Activated naive CD4-positive, alpha-beta T cell treated with anti-CD3 and anti-CD28 coated beads, Interleukin-2, amount 50 U/mL, for 24 hours (primary cell): ENCODE measurements at regions not wholly inside any gene's neighbourhood (a gene's known extent, or its start where the extent isn't known, plus 50 kb on each side); places are given as distances from the start of the nearest gene placed in this dataset.

ENCODE experiments used
- H3K27ac Mint-ChIP-seq: one replicate; pipeline ENCODE4 v1.8.0; 2021; ENCODE audit warnings: mild to moderate bottlenecking, mixed read lengths
- H3K27me3 Mint-ChIP-seq: one replicate; pipeline ENCODE4 v1.8.0; 2021; ENCODE audit warnings: mixed read lengths
- H3K36me3 Mint-ChIP-seq: one replicate; pipeline ENCODE4 v1.8.0; 2021; ENCODE audit warnings: mixed read lengths
- H3K4me1 Mint-ChIP-seq: one replicate; pipeline ENCODE4 v1.8.0; 2021; ENCODE audit warnings: mixed read lengths
- H3K4me3 Mint-ChIP-seq: one replicate; pipeline ENCODE4 v1.8.0; 2021; ENCODE audit warnings: mild to moderate bottlenecking, mixed read lengths
- H3K9me3 Mint-ChIP-seq: one replicate; pipeline ENCODE4 v1.8.0; 2021; ENCODE audit warnings: mixed read lengths

- Mint-ChIP-seq H3K36me3 (no peaks in the 10 kb centered on the region), H3K9me3 (no peaks in the 10 kb centered on the region), H3K27me3 (peaks cover 2% of the 10 kb centered on the region), H3K4me1 (no peaks in the 10 kb centered on the region), H3K4me3 (no peak overlapping the region), H3K27ac (no peak overlapping the region)
Measured at GRCh38 chr11:82355313-82355823, 378.3 kb downstream of the FAM181B start.

- H3K36me3 Mint-ChIP-seq = no peaks in the 10 kb centered on the region
- no peaks in the 10 kb centered on the region for H3K4me1 Mint-ChIP-seq
- no peaks in the 10 kb centered on the region for H3K9me3 Mint-ChIP-seq
- no peaks in the 10 kb centered on the region for H3K27me3 Mint-ChIP-seq
- no peak overlapping the region for H3K4me3 Mint-ChIP-seq
- no peak overlapping the region for H3K27ac Mint-ChIP-seq
Measured at GRCh38 chr11:82326853-82327252, 406.8 kb downstream of the FAM181B start.

- no peaks in the 10 kb centered on the region for H3K27me3 Mint-ChIP-seq
- no peaks in the 10 kb centered on the region for H3K4me1 Mint-ChIP-seq
- H3K36me3 Mint-ChIP-seq = no peaks in the 10 kb centered on the region
- no peak overlapping the region for H3K4me3 Mint-ChIP-seq
- H3K9me3 Mint-ChIP-seq = no peaks in the 10 kb centered on the region
- no peak overlapping the region for H3K27ac Mint-ChIP-seq
Measured at GRCh38 chr11:82321206-82321605, 412.5 kb downstream of the FAM181B start.

GRCh38 chr11:82315093-82315492 is 418.6 kb downstream of the FAM181B start:
- no peaks in the 10 kb centered on the region for H3K4me1 Mint-ChIP-seq
- no peaks in the 10 kb centered on the region for H3K9me3 Mint-ChIP-seq
- no peaks in the 10 kb centered on the region for H3K36me3 Mint-ChIP-seq
- H3K27me3 Mint-ChIP-seq = no peaks in the 10 kb centered on the region
- no peak overlapping the region for H3K27ac Mint-ChIP-seq
- no peak overlapping the region for H3K4me3 Mint-ChIP-seq

- Mint-ChIP-seq H3K4me3 (no peak overlapping the region), H3K27ac (no peak overlapping the region), H3K27me3 (no peaks in the 10 kb centered on the region), H3K4me1 (no peaks in the 10 kb centered on the region), H3K9me3 (no peaks in the 10 kb centered on the region), H3K36me3 (no peaks in the 10 kb centered on the region)
Measured at GRCh38 chr11:82308979-82309378, 424.7 kb downstream of the FAM181B start.

- no peak overlapping the region for H3K4me3 Mint-ChIP-seq
- no peaks in the 10 kb centered on the region for H3K4me1 Mint-ChIP-seq
- H3K36me3 Mint-ChIP-seq = peaks cover 3% of the 10 kb centered on the region
- no peaks in the 10 kb centered on the region for H3K9me3 Mint-ChIP-seq
- H3K27ac Mint-ChIP-seq = no peak overlapping the region
- H3K27me3 Mint-ChIP-seq = peaks cover 2% of the 10 kb centered on the region
Measured at GRCh38 chr11:82305123-82305522, 428.5 kb downstream of the FAM181B start.

- Mint-ChIP-seq H3K36me3 (peaks cover 3% of the 10 kb centered on the region), H3K9me3 (no peaks in the 10 kb centered on the region), H3K27me3 (peaks cover 2% of the 10 kb centered on the region), H3K4me3 (no peak overlapping the region), H3K4me1 (no peaks in the 10 kb centered on the region), H3K27ac (no peak overlapping the region)
Measured at GRCh38 chr11:82303671-82304070, 430.0 kb downstream of the FAM181B start.

- Mint-ChIP-seq H3K27ac (no peak overlapping the region), H3K27me3 (no peaks in the 10 kb centered on the region), H3K9me3 (peaks cover 5% of the 10 kb centered on the region), H3K4me3 (no peak overlapping the region), H3K4me1 (no peaks in the 10 kb centered on the region), H3K36me3 (no peaks in the 10 kb centered on the region)
Measured at GRCh38 chr11:82288471-82288870, 445.2 kb downstream of the FAM181B start.

GRCh38 chr11:82270870-82271269 is 462.8 kb downstream of the FAM181B start:
- Mint-ChIP-seq H3K4me3 (no peak overlapping the region), H3K36me3 (no peaks in the 10 kb centered on the region), H3K4me1 (no peaks in the 10 kb centered on the region), H3K27ac (no peak overlapping the region), H3K9me3 (no peaks in the 10 kb centered on the region), H3K27me3 (peaks cover 3% of the 10 kb centered on the region)

GRCh38 chr11:82268627-82269026 is 465.0 kb downstream of the FAM181B start:
- H3K9me3 Mint-ChIP-seq = no peaks in the 10 kb centered on the region
- H3K27me3 Mint-ChIP-seq = peaks cover 4% of the 10 kb centered on the region
- H3K27ac Mint-ChIP-seq = no peak overlapping the region
- no peaks in the 10 kb centered on the region for H3K4me1 Mint-ChIP-seq
- no peaks in the 10 kb centered on the region for H3K36me3 Mint-ChIP-seq
- H3K4me3 Mint-ChIP-seq = no peak overlapping the region

- no peaks in the 10 kb centered on the region for H3K9me3 Mint-ChIP-seq
- no peak overlapping the region for H3K27ac Mint-ChIP-seq
Measured at GRCh38 chr11:82267186-82267585, 466.5 kb downstream of the FAM181B start.

GRCh38 chr11:82261367-82261766 is 472.3 kb downstream of the FAM181B start:
- Mint-ChIP-seq H3K9me3 (no peaks in the 10 kb centered on the region), H3K27me3 (peaks cover 4% of the 10 kb centered on the region), H3K36me3 (no peaks in the 10 kb centered on the region), H3K4me1 (no peaks in the 10 kb centered on the region), H3K4me3 (no peak overlapping the region), H3K27ac (no peak overlapping the region)

More at GRCh38 chr11:82267186-82267585, 466.5 kb downstream of the FAM181B start:
- Mint-ChIP-seq H3K4me1 (no peaks in the 10 kb centered on the region), H3K4me3 (no peak overlapping the region), H3K36me3 (no peaks in the 10 kb centered on the region), H3K27me3 (peaks cover 4% of the 10 kb centered on the region)

- H3K4me1 Mint-ChIP-seq = no peaks in the 10 kb centered on the region
- H3K4me3 Mint-ChIP-seq = no peak overlapping the region
- peaks cover 4% of the 10 kb centered on the region for H3K27me3 Mint-ChIP-seq
- no peaks in the 10 kb centered on the region for H3K9me3 Mint-ChIP-seq
- no peak overlapping the region for H3K27ac Mint-ChIP-seq
- no peaks in the 10 kb centered on the region for H3K36me3 Mint-ChIP-seq
Measured at GRCh38 chr11:82250047-82250446, 483.6 kb downstream of the FAM181B start.

GRCh38 chr11:82246926-82247325 is 486.7 kb downstream of the FAM181B start:
- H3K27ac Mint-ChIP-seq = no peak overlapping the region
- H3K4me1 Mint-ChIP-seq = no peaks in the 10 kb centered on the region
- H3K9me3 Mint-ChIP-seq = no peaks in the 10 kb centered on the region
- H3K36me3 Mint-ChIP-seq = no peaks in the 10 kb centered on the region
- no peak overlapping the region for H3K4me3 Mint-ChIP-seq
- peaks cover 5% of the 10 kb centered on the region for H3K27me3 Mint-ChIP-seq

- Mint-ChIP-seq H3K36me3 (no peaks in the 10 kb centered on the region), H3K9me3 (no peaks in the 10 kb centered on the region), H3K4me3 (no peak overlapping the region), H3K27ac (no peak overlapping the region), H3K27me3 (peaks cover 4% of the 10 kb centered on the region), H3K4me1 (no peaks in the 10 kb centered on the region)
Measured at GRCh38 chr11:82239498-82239897, 494.2 kb downstream of the FAM181B start.

GRCh38 chr11:82234256-82234655 is 499.4 kb downstream of the FAM181B start:
- H3K9me3 Mint-ChIP-seq = no peaks in the 10 kb centered on the region
- no peaks in the 10 kb centered on the region for H3K4me1 Mint-ChIP-seq
- no peak overlapping the region for H3K27ac Mint-ChIP-seq
- no peak overlapping the region for H3K4me3 Mint-ChIP-seq
- no peaks in the 10 kb centered on the region for H3K36me3 Mint-ChIP-seq
- no peaks in the 10 kb centered on the region for H3K27me3 Mint-ChIP-seq

- Mint-ChIP-seq H3K4me1 (no peaks in the 10 kb centered on the region), H3K27ac (no peak overlapping the region), H3K9me3 (no peaks in the 10 kb centered on the region), H3K36me3 (no peaks in the 10 kb centered on the region), H3K4me3 (no peak overlapping the region), H3K27me3 (no peaks in the 10 kb centered on the region)
Measured at GRCh38 chr11:82233201-82233600, 500.5 kb downstream of the FAM181B start.
